ENCODE measurements at regions not wholly inside any gene's neighbourhood (a gene's known extent, or its start where the extent isn't known, plus 50 kb on each side); places are given as distances from the start of the nearest gene placed in this dataset.

GRCh38 chr5:101390151-101390908 is 487.2 kb upstream of the ST8SIA4 start:
- Histone ChIP-seq H3K27ac (no peak overlapping the region), H3K27me3 (no peaks in the 10 kb centered on the region), H3K4me1 (no peaks in the 10 kb centered on the region), H3K36me3 (no peaks in the 10 kb centered on the region), H3K4me3 (no peak overlapping the region), H3K9me3 (no peaks in the 10 kb centered on the region)
- 16 to 18% methylated on average over 4 of the region's 4 CpGs for WGBS, 2 donors (ENCODE audit: low coverage in 1 of 2)
- no peak for ATAC-seq
- TF ChIP-seq POLR2A (IDR thresholded peaks at IDR 0.05) (no peak), EP300 (IDR thresholded peaks at IDR 0.05) (no peak), CTCF (IDR thresholded peaks at IDR 0.05) (peak in 2 of 4 experiments; percentile 9 to 39), POLR2AphosphoS5 (IDR thresholded peaks at IDR 0.05) (no peak)

DNA sequence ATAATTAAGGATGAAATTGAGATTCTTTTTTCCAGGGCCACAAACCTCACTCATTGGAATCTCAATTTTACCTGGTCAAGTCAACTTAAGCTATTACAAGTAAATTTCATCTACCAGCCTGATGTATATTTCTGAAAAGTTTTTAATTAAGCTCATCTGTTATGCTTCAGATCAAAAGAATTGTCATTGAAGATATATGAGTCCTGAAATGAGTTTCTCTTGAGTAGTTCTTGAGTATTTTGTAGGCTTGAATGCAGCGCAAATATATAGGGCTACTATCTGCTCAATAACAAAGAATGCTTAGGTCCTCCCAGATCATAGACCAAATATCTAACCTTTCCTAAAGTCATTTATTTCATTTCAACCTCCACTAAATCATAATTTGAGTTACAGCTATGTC is 482.2 kb upstream of the ST8SIA4 start:
- Histone ChIP-seq H3K4me3 (no peak overlapping the region), H3K27me3 (no peaks in the 10 kb centered on the region), H3K36me3 (no peaks in the 10 kb centered on the region), H3K4me1 (no peaks in the 10 kb centered on the region), H3K27ac (no peak overlapping the region), H3K9me3 (no peaks in the 10 kb centered on the region)
- ATAC-seq: no peak
- WGBS, 2 donors (ENCODE audit: low coverage in 1 of 2): 89 to 100% methylated on average over 1 of the region's 1 CpG
- TF ChIP-seq EP300 (IDR thresholded peaks at IDR 0.05) (no peak), POLR2AphosphoS5 (IDR thresholded peaks at IDR 0.05) (no peak), POLR2A (IDR thresholded peaks at IDR 0.05) (no peak), CTCF (IDR thresholded peaks at IDR 0.05) (no peak)

- no peak overlapping the region for H3K27ac ChIP-seq
- ATAC-seq: no peak
- no peaks in the 10 kb centered on the region for H3K9me3 ChIP-seq
- H3K4me1 ChIP-seq: no peaks in the 10 kb centered on the region
- H3K27me3 ChIP-seq: no peaks in the 10 kb centered on the region
- TF ChIP-seq CTCF (IDR thresholded peaks at IDR 0.05) (no peak), POLR2A (IDR thresholded peaks at IDR 0.05) (no peak), EP300 (IDR thresholded peaks at IDR 0.05) (no peak), POLR2AphosphoS5 (IDR thresholded peaks at IDR 0.05) (no peak)
- H3K4me3 ChIP-seq: no peak overlapping the region
- WGBS, 2 donors (ENCODE audit: low coverage in 1 of 2): 24 to 28% methylated on average over 7 to 8 of the region's 8 CpGs
- no peaks in the 10 kb centered on the region for H3K36me3 ChIP-seq
Observed at GRCh38 chr5:101370181-101370580, 467.1 kb upstream of the ST8SIA4 start.

GRCh38 chr5:101364469-101364868 is 461.4 kb upstream of the ST8SIA4 start:
- Histone ChIP-seq H3K4me1 (no peaks in the 10 kb centered on the region), H3K4me3 (no peak overlapping the region), H3K36me3 (no peaks in the 10 kb centered on the region), H3K27me3 (no peaks in the 10 kb centered on the region), H3K27ac (no peak overlapping the region), H3K9me3 (no peaks in the 10 kb centered on the region)
- peak; percentile 28 for ATAC-seq
- TF ChIP-seq POLR2A (IDR thresholded peaks at IDR 0.05) (no peak), EP300 (IDR thresholded peaks at IDR 0.05) (no peak), POLR2AphosphoS5 (IDR thresholded peaks at IDR 0.05) (no peak), CTCF (IDR thresholded peaks at IDR 0.05) (no peak)
- 17 to 60% methylated on average over 1 to 4 of the region's 4 CpGs for WGBS, 2 donors (ENCODE audit: low coverage in 1 of 2)

- H3K27me3 ChIP-seq: no peaks in the 10 kb centered on the region
- no peaks in the 10 kb centered on the region for H3K9me3 ChIP-seq
- ATAC-seq: no peak
- H3K4me1 ChIP-seq: no peaks in the 10 kb centered on the region
- H3K36me3 ChIP-seq: no peaks in the 10 kb centered on the region
- no peak overlapping the region for H3K4me3 ChIP-seq
- TF ChIP-seq POLR2A (IDR thresholded peaks at IDR 0.05) (no peak), POLR2AphosphoS5 (IDR thresholded peaks at IDR 0.05) (no peak), EP300 (IDR thresholded peaks at IDR 0.05) (no peak), CTCF (IDR thresholded peaks at IDR 0.05) (no peak)
- H3K27ac ChIP-seq: no peak overlapping the region
Observed at GRCh38 chr5:101362067-101362466, 459.0 kb upstream of the ST8SIA4 start.
